GM21515 (cell line): ENCODE measurements at regions not wholly inside any gene's neighbourhood (a gene's known extent, or its start where the extent isn't known, plus 50 kb on each side); places are given as distances from the start of the nearest gene placed in this dataset.
"Not testable (repeated sequence)": the region's sequence is repeated elsewhere in the genome, so short reads cannot be mapped to it uniquely, and the experiment has no call there.

Experiments used
- ATAC-seq: cut with Tn5 transposase; IDR thresholded peaks from one replicate; pipeline ENCODE4 v1.9.1; 2021; ENCODE audit not compliant: unreplicated experiment

DNA sequence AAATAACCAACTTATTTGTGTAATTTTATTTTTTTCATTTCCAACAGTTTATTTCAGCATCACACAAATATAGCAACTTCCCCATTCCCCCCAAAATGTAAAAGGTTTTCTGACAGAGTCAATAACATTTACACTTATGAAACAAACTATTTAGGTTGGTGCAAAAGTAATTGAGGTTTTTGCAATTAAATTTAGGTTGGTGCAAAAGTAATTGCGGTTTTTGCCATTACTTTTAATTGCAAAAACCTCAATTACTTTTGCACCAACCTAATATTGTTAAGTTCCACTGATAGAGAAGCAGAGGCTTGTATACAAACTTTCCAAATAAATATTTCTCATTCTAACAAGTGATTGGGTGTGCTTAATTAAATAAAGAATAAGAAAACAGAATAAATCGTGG, 270.9 kb upstream of the DUSP10 start:
- no peak for ATAC-seq

DNA sequence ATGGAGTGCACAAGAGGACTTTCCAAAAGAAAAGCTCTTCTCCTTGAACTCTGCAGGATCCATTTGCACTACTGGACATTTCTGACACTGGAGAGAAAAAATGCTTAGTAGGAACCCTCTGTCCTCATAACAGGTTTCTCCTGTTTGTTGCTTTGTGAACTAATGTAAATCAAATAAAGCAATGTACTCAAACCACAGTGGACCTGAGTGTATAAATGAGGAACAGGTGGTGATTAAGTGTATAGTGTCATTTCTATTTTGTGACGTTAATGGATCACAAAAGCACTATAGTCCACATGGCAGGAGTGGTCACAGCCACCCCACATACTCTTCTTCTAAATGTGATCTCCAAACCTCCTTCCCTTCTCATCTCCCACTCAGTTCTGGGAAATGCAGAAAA, 268.4 kb upstream of the DUSP10 start:
- no peak for ATAC-seq

DNA sequence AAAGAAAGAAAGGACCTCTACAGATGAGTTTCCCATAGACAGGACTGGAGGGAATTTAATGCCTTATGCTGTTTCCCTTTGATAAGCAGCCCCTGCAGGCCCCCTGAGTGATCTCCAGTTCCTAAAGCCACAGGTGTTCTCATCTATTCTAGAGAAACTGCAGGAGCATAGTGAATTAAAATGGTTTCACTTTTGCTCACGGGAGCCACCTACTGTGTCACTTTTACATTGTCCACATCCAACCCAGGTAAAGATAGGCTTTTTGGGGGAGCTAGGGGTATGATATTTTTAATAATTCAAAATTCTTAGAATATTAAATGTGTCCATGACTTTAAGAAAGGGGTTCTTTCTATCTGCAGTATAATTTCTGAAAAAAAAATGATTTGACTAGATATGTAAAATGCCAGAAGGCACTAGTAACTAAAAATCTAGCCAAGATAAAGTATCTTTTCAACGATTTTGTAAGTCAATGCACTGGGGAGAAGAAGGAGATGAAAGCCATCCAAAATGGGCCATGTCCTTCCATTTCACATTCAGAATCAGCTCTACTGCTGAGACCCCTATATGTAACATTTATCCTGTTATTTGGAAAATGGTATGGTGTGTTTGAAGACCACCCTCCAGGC, 267.3 kb upstream of the DUSP10 start:
- ATAC-seq, result no peak

DNA sequence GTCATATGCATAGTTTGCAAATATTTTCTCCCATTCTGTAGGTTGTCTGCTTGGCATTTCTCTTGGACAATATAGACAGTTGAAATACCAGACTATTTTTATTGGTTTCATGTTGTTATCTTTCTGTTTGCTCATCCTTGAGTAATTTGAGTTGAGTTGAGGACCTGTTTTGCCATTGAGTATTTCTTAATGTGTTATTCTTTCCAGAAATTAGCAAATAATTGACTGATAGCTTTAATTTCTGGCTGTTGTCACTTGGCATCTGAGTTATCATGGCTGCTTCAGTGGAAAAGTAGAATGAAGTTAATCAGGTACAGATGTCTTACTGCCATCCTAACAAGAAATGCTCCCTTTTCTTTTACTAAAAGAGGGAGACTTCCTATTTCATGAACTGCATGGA, 264.8 kb upstream of the DUSP10 start:
- ATAC-seq, result no peak

DNA sequence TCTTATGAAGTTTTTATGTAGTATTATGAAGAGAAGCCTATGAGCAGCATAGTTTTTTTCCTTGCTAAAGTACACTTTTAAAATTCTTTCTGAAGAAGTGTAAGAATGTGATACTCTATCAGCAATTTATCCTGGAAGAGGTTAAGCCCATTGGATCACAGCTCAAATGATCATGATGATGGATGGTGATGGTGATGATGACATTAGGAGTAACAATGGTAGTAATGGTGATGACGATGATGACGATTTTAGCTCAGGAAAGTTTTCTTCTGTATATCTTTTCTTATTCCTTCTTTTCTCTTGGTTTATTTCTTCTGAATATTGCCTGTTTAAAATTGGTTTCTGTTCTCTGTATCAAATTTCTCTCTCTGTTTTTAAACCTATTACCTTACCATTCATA, 262.9 kb upstream of the DUSP10 start:
- no peak for ATAC-seq

DNA sequence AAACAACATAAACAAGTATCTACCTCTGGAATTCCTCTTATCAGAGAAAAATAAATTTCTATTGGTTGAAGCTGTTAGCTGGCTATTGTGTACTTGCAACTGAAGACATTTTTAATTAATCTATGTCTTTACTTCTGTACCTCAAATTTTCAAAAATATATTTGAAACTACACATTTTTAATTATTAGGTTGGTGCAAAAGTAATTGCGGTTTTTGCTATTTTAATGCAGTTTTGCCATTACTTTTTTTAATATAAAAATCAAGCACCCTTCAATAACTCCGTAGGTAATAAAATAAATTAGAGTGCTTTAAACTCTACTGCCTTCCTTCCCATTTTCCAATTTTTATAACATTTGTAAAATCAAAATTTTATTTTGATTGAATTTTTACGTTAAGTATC, 262.1 kb upstream of the DUSP10 start:
- no peak for ATAC-seq

DNA sequence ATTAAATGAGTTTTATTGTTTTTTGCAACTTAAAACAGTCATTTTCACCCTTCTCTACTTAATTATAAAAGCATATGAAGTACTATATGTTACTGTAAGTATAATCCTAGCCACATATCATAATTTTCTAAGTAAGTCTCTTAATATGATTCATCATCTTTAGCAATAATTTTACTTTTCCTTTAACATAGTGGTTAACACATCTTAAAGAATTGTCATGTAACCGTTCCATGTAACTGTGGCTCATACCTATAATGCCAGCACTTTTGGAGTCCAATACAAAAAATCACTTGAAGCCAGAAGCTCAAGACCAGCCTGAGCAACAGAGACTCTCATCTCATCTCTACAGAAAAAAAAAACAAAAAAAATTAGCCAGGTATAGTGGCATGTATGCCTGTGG, 260.6 kb upstream of the DUSP10 start:
- ATAC-seq, result no peak

DNA sequence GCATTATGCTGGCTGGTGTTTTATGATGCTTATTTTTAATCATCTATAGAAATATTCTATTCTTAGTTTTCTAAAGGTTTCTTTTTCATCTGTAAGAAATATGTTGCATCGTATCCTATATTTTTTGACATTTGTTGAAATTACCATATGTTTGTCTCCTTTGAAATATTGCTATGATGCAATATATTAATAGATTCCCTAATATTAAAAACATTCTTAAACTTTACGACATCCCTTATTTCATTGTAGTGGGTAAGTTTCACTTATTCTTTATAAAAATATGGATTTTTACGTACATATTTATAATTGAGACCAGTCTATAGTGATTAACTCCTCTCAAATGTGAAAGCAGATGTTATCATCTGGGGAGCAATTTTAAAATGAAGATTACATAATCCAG, 258.2 kb upstream of the DUSP10 start:
- no peak for ATAC-seq

DNA sequence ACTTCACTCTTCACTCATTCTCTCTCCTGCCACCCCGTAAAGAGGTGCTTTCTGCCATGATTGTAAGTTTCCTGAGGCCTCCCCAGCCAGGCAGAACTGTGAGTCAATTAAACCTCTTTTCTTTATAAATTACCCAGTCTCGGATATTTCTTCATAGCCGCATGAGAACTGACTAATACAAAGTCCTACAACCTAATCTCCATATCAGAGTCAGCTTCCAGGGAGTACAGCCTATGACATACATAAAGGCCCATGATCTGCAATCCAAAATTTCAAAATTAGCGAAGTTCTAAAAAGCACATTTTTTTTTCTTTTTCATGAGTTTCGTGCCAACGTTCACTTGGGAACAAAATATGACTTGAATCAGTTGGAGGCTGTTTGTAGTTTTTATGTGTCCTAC, 256.9 kb upstream of the DUSP10 start:
- no peak for ATAC-seq

DNA sequence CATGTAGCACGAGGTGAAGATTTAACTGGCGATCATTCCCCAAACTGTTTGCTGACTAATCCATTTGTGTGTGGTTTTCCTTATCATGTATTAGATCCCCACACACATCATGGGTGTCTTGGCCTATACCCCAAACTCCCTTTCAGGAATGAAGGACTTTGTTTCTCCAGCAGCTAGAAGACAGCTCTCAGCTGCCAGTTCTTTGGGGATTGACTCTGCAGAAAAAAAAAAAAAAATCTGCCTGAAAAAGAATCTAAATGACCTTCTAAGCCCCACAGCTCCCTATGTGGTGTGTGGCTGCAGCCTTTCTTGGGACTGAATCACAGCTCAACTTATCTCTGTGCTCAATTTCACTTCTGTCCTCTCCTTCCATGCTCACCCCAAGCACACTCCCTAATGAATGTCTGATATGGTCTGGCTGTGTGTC, 256.3 kb upstream of the DUSP10 start:
- no peak for ATAC-seq

DNA sequence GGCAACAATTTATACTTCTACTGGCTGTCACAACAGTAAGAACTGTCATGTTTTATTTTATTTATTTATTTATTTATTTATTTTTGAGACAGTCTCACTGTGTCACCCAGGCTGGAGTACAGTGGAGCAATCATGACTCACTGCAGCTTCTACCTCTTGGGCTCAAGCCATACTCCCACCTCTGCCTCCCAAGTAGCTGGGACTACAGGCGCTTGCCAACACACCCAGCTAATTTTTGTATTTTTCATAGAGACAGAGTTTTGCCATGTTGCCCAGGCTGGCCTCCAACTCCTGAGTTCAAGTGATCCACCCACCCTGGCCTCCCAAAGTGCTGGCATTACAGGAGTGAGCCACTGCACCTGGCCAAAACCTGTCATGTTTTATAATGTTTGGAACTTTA, 255.1 kb upstream of the DUSP10 start:
- ATAC-seq, result not testable (repeated sequence)

DNA sequence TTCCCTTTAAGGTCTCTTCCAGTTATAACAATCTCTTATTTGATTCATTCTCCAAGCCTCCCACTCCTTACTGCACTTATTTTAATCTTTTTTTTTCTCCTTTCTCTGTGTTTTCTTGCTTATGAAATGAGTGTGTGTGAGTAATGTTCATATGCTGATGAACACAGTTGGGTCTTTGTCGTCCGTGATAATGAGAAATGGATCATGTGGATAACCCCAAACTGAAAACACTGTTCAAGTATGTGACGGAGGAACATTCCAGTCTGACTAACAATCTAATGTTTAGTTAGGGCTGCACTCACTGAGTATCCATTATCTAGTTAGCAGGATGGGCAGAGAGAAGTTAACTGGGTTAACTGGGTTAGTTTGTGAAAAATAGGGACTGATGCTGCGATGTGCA, 253.1 kb upstream of the DUSP10 start:
- no peak for ATAC-seq

DNA sequence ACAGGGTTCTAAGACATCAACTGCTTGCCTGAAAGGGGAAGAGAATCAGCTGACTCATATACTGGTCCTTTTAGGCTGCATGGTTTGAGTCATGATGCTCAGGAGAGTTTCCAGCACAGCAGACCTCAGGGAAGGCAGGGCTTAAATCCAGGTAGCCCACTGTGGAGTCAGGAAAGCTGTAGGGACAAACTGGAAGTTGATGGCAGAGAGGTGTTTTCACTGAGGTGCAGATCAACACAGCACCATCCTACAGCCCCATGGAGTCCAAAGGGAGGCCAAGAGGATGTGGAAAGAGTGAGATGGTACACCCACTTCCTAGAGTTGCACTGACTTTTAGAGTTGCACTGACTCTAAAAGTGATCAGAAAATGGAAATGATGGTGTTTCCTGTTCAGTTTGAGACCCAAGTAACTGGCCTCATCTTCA, 252.4 kb upstream of the DUSP10 start:
- ATAC-seq, result peak; percentile 75

DNA sequence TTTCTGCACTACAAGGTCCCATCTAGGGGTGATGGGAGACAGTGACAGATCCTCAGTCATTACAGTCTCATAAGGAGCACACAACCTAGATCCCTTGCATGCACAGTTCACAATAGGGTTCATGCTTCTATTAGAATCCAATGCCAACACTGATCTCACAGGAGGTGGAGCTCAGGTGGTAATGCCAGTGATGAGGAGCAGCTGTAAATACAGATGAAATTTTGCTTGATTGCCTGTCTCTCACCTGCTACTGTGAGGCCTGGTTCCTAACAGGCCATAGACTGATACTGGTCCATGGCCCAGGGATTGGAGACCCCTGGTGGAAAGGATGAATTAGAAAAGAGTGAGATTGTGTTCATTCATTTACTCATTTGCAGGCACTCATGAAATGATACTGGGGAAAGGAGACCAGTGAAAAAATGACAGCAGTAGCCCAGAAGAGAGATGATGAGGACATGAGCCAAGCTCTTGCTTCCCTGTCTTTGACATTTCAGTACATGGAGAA, 251.6 kb upstream of the DUSP10 start:
- no peak for ATAC-seq

DNA sequence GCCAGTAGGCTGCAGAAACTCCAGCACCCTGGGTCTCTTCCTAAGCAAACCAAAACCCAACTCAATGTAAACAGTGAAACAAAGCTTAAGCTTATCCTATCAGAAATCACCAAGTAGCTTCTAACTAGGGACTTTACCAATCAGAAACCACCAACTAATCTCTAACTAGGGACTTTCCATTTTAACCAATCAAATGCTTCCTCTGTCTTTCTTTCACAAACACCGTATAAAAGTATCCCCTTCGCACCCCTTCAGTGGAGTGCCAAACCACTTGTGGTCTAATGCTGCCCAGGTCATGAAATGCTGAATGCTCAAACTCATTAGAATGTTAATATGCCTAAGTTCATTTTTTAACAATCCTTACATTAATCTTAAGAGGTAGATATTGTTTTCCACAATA, 250.5 kb upstream of the DUSP10 start:
- no peak for ATAC-seq

DNA sequence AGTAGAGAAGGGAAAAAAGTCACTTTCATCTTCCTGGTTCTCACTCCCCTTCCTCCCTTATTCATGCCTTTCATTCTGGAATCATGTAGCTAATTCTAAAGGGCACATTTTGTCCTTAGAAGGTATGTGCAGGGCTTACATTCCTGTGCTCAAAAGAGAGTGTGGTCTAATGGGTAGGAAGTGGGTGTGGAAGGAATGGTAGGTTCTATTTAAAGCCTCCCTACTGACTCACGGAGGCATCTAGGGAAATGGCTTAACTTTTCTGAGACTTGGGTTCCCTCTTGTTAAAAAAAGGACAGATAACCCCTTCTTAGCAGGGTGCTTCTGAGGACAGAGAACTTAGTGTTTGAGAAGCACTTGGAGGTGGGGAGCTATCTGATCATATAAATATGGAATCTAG, 249.3 kb upstream of the DUSP10 start:
- no peak for ATAC-seq

DNA sequence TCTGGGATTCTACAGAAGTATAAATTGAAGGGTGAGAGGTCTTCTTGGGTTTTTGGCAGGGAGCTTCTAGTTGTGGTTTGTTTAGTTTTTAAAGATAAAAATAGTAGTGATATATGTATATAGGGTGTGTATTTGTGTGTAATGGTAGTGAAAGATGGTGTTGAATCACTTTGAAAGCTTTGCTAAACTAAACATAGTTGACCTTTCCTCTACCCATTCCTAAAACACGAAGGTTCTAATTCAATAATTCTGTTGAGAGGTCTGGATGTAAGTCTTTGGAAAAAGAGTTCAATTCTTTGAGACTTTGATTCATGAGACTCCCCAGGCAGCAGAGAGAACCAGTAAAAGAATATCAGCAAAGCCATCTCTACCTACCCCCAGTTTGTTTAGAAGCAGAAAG, 247.9 kb upstream of the DUSP10 start:
- ATAC-seq, result no peak

DNA sequence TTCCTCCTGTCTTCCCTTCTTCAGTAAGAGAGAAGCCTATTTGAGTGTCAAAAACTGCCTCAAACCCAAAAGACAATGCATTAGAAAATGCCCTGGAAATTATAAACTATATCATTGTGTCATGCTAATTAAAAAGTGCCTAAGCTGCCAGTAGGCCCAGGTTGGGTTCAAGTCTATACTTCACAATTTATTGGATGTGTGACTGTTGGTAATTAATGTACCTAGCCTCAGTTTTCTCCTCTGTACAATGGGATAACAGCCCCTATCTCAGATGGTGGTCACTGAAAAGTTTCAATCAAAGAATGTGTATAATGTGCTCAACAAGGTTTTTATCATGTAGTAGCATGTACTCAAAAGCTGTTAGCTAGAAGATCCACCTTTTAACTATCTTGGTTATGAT, 246.9 kb upstream of the DUSP10 start:
- no peak for ATAC-seq

DNA sequence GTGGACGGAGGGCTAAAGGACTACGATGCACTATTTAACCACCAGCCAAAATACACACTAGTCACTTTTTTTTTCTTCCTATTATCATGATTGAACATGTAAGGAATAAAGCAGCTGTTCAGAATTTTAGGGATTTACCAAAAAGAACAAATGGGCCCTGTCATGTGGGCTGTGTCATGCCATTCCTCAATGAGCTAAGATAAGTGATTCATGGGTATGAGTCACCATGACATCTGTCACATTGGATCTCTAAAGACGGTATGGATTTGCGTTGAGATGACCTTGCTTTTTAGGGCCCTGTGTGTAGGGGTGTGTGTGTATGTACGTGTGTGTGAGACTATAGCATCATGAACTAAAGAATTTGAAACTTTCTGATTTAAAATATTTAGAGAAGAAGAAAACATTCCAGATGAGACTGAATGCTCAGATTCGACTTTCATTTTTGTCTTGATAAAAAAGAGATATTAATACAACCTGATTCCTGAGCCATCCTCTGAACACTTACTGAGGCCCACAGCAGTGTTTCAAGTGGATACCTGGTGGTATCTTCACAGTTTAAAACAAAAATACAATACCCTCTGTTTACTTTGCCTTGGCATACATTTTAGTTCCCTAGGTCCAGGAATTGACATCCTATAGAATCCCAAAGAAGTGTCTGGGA, 246.1 kb upstream of the DUSP10 start:
- no peak for ATAC-seq

DNA sequence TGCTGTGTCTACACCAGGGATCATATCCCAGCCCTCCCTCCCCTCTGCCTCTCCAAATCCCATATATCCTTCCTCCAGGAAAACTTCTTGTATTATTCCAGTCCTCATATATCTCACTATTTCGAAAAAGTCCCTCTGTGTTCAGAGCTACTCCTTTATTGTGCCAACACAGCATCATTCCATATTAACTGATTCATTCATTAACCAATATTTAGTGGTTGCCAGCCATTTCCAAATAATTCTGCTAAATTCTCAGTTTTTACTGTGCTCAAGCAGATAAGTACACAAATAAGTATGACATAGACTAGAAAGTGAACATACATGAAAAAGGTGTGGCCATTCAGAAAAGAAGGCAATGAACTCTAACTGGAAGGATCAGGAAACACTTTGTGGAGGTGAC, 241.6 kb upstream of the DUSP10 start:
- no peak for ATAC-seq

DNA sequence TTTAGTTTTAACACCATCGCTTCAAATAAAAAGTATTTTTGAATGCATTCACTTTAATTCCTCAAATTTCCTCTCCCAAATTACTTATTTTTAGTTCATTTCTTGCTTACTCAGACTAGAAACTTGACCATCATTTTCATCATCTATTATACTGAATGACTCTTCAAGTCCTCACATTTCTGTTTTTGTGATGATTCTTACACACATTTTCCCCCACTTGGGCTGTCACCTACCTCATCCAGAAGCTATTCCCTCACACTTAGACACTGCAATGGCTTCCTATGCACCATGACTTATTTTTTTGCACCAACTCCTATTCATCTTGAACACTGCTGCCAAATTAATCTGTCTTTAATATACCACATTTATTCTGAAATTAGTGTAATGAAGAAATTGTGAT, 239.6 kb upstream of the DUSP10 start:
- ATAC-seq, result no peak

DNA sequence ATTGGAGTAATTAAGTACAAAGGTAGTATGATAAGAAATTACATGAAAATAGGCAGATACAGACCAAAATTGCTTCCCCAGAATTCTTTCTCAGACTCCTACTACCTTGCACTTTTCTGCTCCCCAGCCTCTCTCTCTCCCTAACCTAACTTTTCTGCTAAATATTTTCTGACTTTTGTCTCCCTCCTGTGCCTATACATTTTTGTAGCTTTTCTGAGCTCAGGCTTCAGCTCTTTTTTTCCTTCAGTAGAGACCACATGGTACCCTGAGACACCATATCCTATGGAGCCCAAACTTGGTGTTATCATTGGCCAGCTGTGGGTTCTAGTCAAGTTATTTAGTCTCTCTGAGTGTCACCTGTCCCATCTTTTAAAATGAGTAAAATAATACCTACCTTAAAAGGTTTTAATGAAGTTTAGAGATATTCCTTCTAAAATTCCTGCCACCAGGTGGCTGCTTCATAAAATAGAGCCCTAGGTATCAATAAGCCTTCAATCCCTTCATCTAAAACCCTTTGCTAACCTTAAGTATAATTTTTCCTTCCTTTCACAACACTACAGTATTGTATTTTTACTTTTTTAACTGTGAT, 237.6 kb upstream of the DUSP10 start:
- no peak for ATAC-seq
